ENCODE measurements at regions not wholly inside any gene's neighbourhood (a gene's known extent, or its start where the extent isn't known, plus 50 kb on each side); places are given as distances from the start of the nearest gene placed in this dataset.

- TF ChIP-seq CTCF (conservative IDR thresholded peaks at IDR 0.05) = no peak
- no peak for TF ChIP-seq EZH2 (IDR thresholded peaks at IDR 0.05; ENCODE audit: low read depth)
Measured at GRCh38 chr13:90801621-90802020, 545.9 kb upstream of the MIR17HG start.
